Liver (tissue), 8 donors: ENCODE measurements at regions not wholly inside any gene's neighbourhood (a gene's known extent, or its start where the extent isn't known, plus 50 kb on each side); places are given as distances from the start of the nearest gene placed in this dataset.
A peak's percentile ranks its signal among the peaks of the same experiment; 100 is the strongest.

Source experiments
- DNase-seq: peaks from one replicate; pipeline ENCODE4 v3.0.0-alpha.2; 2017; ENCODE audit warnings: low spot score
- H3K27ac ChIP-seq, 2 donors: one replicate each; pipeline ENCODE4 v1.7.0; 2013; ENCODE audit warnings: inconsistent platforms in 2 of 2, low read length in 2 of 2, control low read depth in 1 of 2, low read depth in 1 of 2, mild to moderate bottlenecking in 1 of 2
- H3K27me3 ChIP-seq, 4 donors: one replicate each; pipeline versions ENCODE4 v1.6.1 to v1.7.0; 2013; ENCODE audit warnings: low read length in 3 of 4, inconsistent platforms in 1 of 4, mild to moderate bottlenecking in 1 of 4, moderate library complexity in 1 of 4; ENCODE audit not compliant: control insufficient read depth in 4 of 4, insufficient read depth in 4 of 4
- H3K36me3 ChIP-seq, 4 donors: one replicate each; pipeline versions ENCODE4 v1.6.1 to v1.7.0; 2013; ENCODE audit warnings: low read length in 3 of 4, mild to moderate bottlenecking in 3 of 4, low read depth in 1 of 4, moderate library complexity in 1 of 4; ENCODE audit not compliant: control insufficient read depth in 4 of 4, insufficient read depth in 3 of 4
- H3K4me1 ChIP-seq, 4 donors: one replicate each; pipeline versions ENCODE4 v1.6.1 to v1.7.0; 2013; ENCODE audit warnings: low read length in 3 of 4, mild to moderate bottlenecking in 3 of 4, moderate library complexity in 1 of 4; ENCODE audit not compliant: control insufficient read depth in 4 of 4, insufficient read depth in 4 of 4
- H3K4me3 ChIP-seq, 3 donors: one replicate each; pipeline versions ENCODE4 v1.6.1 to v1.7.0; 2013; ENCODE audit warnings: low read length in 3 of 3, control low read depth in 1 of 3, low read depth in 1 of 3, mild to moderate bottlenecking in 1 of 3
- H3K9ac ChIP-seq, 2 donors: one replicate each; pipeline ENCODE4 v1.7.0; 2013; ENCODE audit warnings: low read length in 2 of 2, mild to moderate bottlenecking in 2 of 2, moderate library complexity in 2 of 2, control low read depth in 1 of 2, low read depth in 1 of 2
- H3K9me3 ChIP-seq, 4 donors: one replicate each; pipeline versions ENCODE4 v1.6.1 to v1.7.0; 2013; ENCODE audit warnings: low read length in 3 of 4; ENCODE audit not compliant: control insufficient read depth in 4 of 4
- FOXA1 ChIP-seq: IDR thresholded peaks from 2 replicates; pipeline ENCODE4 v1.6.1; 2016; ENCODE audit warnings: antibody characterized with exemption
- FOXA2 ChIP-seq: IDR thresholded peaks from 2 replicates; pipeline ENCODE4 v1.6.1; 2016; ENCODE audit warnings: antibody characterized with exemption
- HNF4A ChIP-seq, 2 donors: conservative IDR thresholded peaks; 2 replicates each; pipeline ENCODE4 v1.6.1; 2016; ENCODE audit warnings: antibody characterized with exemption in 2 of 2, mild to moderate bottlenecking in 2 of 2
- HNF4G ChIP-seq: IDR thresholded peaks from 2 replicates; pipeline ENCODE4 v1.6.1; 2016; ENCODE audit warnings: antibody characterized with exemption
- JUND ChIP-seq, 2 donors: IDR thresholded peaks; 2 replicates each; pipeline ENCODE4 v1.6.1; 2016; ENCODE audit warnings: antibody characterized with exemption in 2 of 2
- NR2F2 ChIP-seq: IDR thresholded peaks from 2 replicates; pipeline ENCODE4 v1.6.1; 2016; ENCODE audit warnings: antibody characterized with exemption
- RAD21 ChIP-seq, 2 donors: IDR thresholded peaks; 2 replicates each; pipeline ENCODE4 v1.6.1; 2016; ENCODE audit warnings: antibody characterized with exemption in 2 of 2, mild to moderate bottlenecking in 2 of 2
- RXRA ChIP-seq, 2 donors: IDR thresholded peaks; 2 replicates each; pipeline ENCODE4 v1.6.1; 2017 to 2018; ENCODE audit warnings: antibody characterized with exemption in 2 of 2, mild to moderate bottlenecking in 1 of 2
- SP1 ChIP-seq: IDR thresholded peaks from 2 replicates; pipeline ENCODE4 v1.6.1; 2018; ENCODE audit warnings: antibody characterized with exemption, mild to moderate bottlenecking
- TAF1 ChIP-seq: conservative IDR thresholded peaks from 2 replicates; pipeline ENCODE4 v1.6.1; 2016; ENCODE audit warnings: antibody characterized with exemption, mild to moderate bottlenecking
- YY1 ChIP-seq: IDR thresholded peaks from 2 replicates; pipeline ENCODE4 v1.6.1; 2016; ENCODE audit warnings: antibody characterized with exemption, mild to moderate bottlenecking
- WGBS: extraction: QIAGEN DNeasy Blood & Tissue Kit; methylation state at CpG from one replicate; pipeline ENCODE4 v1.1.7; 2013; 5-methylcytosine and 5-hydroxymethylcytosine counted together
- TF ChIP-seq, protein P1 (sequence below): IDR thresholded peaks from 2 replicates; pipeline ENCODE4 v1.6.1; 2016; ENCODE audit warnings: antibody characterized with exemption
- TF ChIP-seq, protein P2 (sequence below): fragments of 150-350 bp; IDR thresholded peaks from 2 replicates; pipeline ENCODE4 v1.5.1; 2017; ENCODE audit warnings: improper control_type of control experiment, low read depth, low read length; ENCODE audit not compliant: missing input control
- TF ChIP-seq, protein P3 (sequence below): IDR thresholded peaks from 2 replicates; pipeline ENCODE4 v1.6.1; 2016; ENCODE audit warnings: antibody characterized with exemption
- TF ChIP-seq, protein P4 (sequence below): IDR thresholded peaks from 2 replicates; pipeline ENCODE4 v1.6.1; 2016; ENCODE audit warnings: antibody characterized with exemption, mild to moderate bottlenecking
- TF ChIP-seq, protein P5 (sequence below): IDR thresholded peaks from 2 replicates; pipeline ENCODE4 v1.6.1; 2016; ENCODE audit warnings: antibody characterized with exemption
- donor health status: healthy.
- donor health status: healthy.
- donor health status: healthy.
- donor health status: healthy.
- donor health status: healthy.

DNA sequence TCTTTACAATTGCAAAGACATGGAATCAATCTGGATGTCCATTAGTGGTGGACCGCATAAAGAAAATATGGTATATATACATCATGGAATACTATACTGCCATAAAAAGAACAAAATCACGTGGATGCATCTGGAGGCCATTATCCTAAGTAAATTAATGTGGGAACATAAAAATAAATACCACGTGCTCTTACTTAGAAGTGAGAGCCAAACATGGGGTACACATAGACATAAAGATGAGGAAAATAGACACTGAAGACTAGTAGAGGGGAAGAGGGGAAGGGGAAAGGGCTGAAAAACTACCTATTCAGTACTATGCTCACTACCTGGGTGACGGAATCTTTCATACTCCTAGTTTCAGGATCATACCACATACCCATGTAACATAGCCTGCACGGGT, 179.3 kb upstream of the TECRL start:
- H3K36me3 ChIP-seq: no peaks in the 10 kb centered on the region
- no peak for DNase-seq
- H3K27ac ChIP-seq: no peak overlapping the region
- no peak overlapping the region for H3K9ac ChIP-seq
- H3K4me3 ChIP-seq: no peak overlapping the region
- no peaks in the 10 kb centered on the region for H3K4me1 ChIP-seq
- H3K9me3 ChIP-seq: no peaks in the 10 kb centered on the region
- TF ChIP-seq, protein P1, sequence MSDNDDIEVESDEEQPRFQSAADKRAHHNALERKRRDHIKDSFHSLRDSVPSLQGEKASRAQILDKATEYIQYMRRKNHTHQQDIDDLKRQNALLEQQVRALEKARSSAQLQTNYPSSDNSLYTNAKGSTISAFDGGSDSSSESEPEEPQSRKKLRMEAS: no peak
- TF ChIP-seq, protein P2, sequence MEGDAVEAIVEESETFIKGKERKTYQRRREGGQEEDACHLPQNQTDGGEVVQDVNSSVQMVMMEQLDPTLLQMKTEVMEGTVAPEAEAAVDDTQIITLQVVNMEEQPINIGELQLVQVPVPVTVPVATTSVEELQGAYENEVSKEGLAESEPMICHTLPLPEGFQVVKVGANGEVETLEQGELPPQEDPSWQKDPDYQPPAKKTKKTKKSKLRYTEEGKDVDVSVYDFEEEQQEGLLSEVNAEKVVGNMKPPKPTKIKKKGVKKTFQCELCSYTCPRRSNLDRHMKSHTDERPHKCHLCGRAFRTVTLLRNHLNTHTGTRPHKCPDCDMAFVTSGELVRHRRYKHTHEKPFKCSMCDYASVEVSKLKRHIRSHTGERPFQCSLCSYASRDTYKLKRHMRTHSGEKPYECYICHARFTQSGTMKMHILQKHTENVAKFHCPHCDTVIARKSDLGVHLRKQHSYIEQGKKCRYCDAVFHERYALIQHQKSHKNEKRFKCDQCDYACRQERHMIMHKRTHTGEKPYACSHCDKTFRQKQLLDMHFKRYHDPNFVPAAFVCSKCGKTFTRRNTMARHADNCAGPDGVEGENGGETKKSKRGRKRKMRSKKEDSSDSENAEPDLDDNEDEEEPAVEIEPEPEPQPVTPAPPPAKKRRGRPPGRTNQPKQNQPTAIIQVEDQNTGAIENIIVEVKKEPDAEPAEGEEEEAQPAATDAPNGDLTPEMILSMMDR: no peak
- TF ChIP-seq, protein P3, sequence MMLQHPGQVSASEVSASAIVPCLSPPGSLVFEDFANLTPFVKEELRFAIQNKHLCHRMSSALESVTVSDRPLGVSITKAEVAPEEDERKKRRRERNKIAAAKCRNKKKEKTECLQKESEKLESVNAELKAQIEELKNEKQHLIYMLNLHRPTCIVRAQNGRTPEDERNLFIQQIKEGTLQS: no peak
- no peak for TF ChIP-seq YY1
- no peak for TF ChIP-seq RXRA (IDR thresholded peaks at IDR 0.05)
- TF ChIP-seq, protein P4, sequence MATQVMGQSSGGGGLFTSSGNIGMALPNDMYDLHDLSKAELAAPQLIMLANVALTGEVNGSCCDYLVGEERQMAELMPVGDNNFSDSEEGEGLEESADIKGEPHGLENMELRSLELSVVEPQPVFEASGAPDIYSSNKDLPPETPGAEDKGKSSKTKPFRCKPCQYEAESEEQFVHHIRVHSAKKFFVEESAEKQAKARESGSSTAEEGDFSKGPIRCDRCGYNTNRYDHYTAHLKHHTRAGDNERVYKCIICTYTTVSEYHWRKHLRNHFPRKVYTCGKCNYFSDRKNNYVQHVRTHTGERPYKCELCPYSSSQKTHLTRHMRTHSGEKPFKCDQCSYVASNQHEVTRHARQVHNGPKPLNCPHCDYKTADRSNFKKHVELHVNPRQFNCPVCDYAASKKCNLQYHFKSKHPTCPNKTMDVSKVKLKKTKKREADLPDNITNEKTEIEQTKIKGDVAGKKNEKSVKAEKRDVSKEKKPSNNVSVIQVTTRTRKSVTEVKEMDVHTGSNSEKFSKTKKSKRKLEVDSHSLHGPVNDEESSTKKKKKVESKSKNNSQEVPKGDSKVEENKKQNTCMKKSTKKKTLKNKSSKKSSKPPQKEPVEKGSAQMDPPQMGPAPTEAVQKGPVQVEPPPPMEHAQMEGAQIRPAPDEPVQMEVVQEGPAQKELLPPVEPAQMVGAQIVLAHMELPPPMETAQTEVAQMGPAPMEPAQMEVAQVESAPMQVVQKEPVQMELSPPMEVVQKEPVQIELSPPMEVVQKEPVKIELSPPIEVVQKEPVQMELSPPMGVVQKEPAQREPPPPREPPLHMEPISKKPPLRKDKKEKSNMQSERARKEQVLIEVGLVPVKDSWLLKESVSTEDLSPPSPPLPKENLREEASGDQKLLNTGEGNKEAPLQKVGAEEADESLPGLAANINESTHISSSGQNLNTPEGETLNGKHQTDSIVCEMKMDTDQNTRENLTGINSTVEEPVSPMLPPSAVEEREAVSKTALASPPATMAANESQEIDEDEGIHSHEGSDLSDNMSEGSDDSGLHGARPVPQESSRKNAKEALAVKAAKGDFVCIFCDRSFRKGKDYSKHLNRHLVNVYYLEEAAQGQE: no peak
- TF ChIP-seq NR2F2: no peak
- TF ChIP-seq, protein P5, sequence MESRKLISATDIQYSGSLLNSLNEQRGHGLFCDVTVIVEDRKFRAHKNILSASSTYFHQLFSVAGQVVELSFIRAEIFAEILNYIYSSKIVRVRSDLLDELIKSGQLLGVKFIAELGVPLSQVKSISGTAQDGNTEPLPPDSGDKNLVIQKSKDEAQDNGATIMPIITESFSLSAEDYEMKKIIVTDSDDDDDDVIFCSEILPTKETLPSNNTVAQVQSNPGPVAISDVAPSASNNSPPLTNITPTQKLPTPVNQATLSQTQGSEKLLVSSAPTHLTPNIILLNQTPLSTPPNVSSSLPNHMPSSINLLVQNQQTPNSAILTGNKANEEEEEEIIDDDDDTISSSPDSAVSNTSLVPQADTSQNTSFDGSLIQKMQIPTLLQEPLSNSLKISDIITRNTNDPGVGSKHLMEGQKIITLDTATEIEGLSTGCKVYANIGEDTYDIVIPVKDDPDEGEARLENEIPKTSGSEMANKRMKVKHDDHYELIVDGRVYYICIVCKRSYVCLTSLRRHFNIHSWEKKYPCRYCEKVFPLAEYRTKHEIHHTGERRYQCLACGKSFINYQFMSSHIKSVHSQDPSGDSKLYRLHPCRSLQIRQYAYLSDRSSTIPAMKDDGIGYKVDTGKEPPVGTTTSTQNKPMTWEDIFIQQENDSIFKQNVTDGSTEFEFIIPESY: no peak
- no peak for TF ChIP-seq FOXA2
- no peak for TF ChIP-seq SP1
- TF ChIP-seq FOXA1: no peak
- no peak for TF ChIP-seq JUND (IDR thresholded peaks at IDR 0.05)
- TF ChIP-seq HNF4G: no peak
- TF ChIP-seq HNF4A (conservative IDR thresholded peaks at IDR 0.05): no peak
- no peak for TF ChIP-seq TAF1
- TF ChIP-seq RAD21 (IDR thresholded peaks at IDR 0.05): no peak
- no peaks in the 10 kb centered on the region for H3K27me3 ChIP-seq
- WGBS: 77% methylated on average over 5 of the region's 5 CpGs

DNA sequence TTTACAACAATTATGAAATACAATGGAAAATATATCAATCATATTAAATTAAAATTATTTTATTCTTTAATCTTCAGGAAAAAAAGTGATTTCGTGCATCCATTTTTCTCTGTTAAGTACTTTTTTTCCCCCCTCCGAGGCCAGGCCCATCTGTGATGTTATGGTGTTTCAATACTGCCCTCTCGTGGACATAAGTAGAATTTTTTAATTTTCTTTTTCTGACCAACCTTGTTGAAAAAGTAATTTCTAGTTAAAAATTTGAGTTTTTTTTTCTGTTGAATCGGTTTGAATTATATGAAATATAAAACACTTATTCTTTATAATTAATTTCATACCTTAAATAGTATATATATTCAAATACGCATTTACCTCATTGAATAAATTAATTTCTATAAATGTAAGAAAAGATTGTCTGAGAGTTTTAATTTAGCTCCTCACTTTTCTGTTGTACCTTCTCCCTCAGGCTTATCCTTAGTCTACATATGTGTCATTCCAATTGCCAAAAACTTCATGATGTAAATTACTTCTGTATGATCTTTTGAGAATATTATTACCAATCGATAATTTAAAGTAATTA, 175.8 kb upstream of the TECRL start:
- no peak for DNase-seq
- WGBS: 26% methylated on average over 6 of the region's 6 CpGs
- no peaks in the 10 kb centered on the region for H3K27me3 ChIP-seq
- H3K4me3 ChIP-seq: no peak overlapping the region
- no peaks in the 10 kb centered on the region for H3K9me3 ChIP-seq
- H3K36me3 ChIP-seq: no peaks in the 10 kb centered on the region
- H3K9ac ChIP-seq: no peak overlapping the region
- TF ChIP-seq FOXA2 (no peak), RAD21 (IDR thresholded peaks at IDR 0.05) (peak; percentile 51 to 69)
- TF ChIP-seq, protein P2: peak; percentile 39
- no peak overlapping the region for H3K27ac ChIP-seq
- H3K4me1 ChIP-seq: no peaks in the 10 kb centered on the region
